H9 (cell line): ENCODE measurements at regions not wholly inside any gene's neighbourhood (a gene's known extent, or its start where the extent isn't known, plus 50 kb on each side); places are given as distances from the start of the nearest gene placed in this dataset.

Experiments used
- DNase-seq: peaks from one replicate; pipeline ENCODE4 v3.0.0-alpha.2; 2017
- H2AFZ ChIP-seq: one replicate; pipeline ENCODE4 v1.6.1; 2013; ENCODE audit warnings: mild to moderate bottlenecking, low read length, control low read depth, moderate library complexity
- H2AK5ac ChIP-seq: 2 replicates; pipeline ENCODE4 v1.6.1; 2013; ENCODE audit warnings: low read length, control low read depth, mixed read lengths; ENCODE audit not compliant: insufficient read length
- H2BK120ac ChIP-seq: one replicate; pipeline ENCODE4 v1.6.1; 2013; ENCODE audit warnings: low read depth, mild to moderate bottlenecking, low read length, control low read depth, inconsistent platforms; ENCODE audit not compliant: poor library complexity, severe bottlenecking
- H2BK12ac ChIP-seq: 2 replicates; pipeline ENCODE4 v1.6.1; 2013; ENCODE audit warnings: low read length, control low read depth, mixed read lengths, low read depth; ENCODE audit not compliant: insufficient read length
- H2BK15ac ChIP-seq: 2 replicates; pipeline ENCODE4 v1.6.1; 2013; ENCODE audit warnings: low read depth, low read length, control low read depth
- H2BK20ac ChIP-seq: one replicate; pipeline ENCODE4 v1.6.1; 2013; ENCODE audit warnings: low read depth, mild to moderate bottlenecking, low read length, control low read depth, inconsistent platforms; ENCODE audit not compliant: poor library complexity, severe bottlenecking
- H2BK5ac ChIP-seq: 2 replicates; pipeline ENCODE4 v1.6.1; 2013; ENCODE audit warnings: low read length, control low read depth, mixed read lengths; ENCODE audit not compliant: insufficient read length
- H3K14ac ChIP-seq: 2 replicates; pipeline ENCODE4 v1.6.1; 2013; ENCODE audit warnings: low read length, control low read depth; ENCODE audit not compliant: insufficient read depth
- H3K18ac ChIP-seq: 2 replicates; pipeline ENCODE4 v1.6.1; 2013; ENCODE audit warnings: low read depth, mild to moderate bottlenecking, mixed read lengths, low read length, control low read depth; ENCODE audit not compliant: insufficient read length
- H3K23ac ChIP-seq: 2 replicates; pipeline ENCODE4 v1.6.1; 2013; ENCODE audit warnings: low read length, control low read depth, mixed read lengths, low read depth; ENCODE audit not compliant: insufficient read length
- H3K23me2 ChIP-seq: 2 replicates; pipeline ENCODE4 v1.6.1; 2013; ENCODE audit warnings: low read depth, mild to moderate bottlenecking, mixed read lengths, low read length, control low read depth; ENCODE audit not compliant: insufficient read length, poor library complexity, severe bottlenecking
- H3K27ac ChIP-seq: 2 replicates; pipeline ENCODE4 v1.5.1; 2013; ENCODE audit warnings: low read length, control low read depth, mixed read lengths, low read depth; ENCODE audit not compliant: insufficient read length
- H3K27me3 ChIP-seq: 2 replicates; pipeline ENCODE4 v1.6.1; 2013; ENCODE audit warnings: low read length, control low read depth, inconsistent platforms; ENCODE audit not compliant: insufficient read depth
- H3K4ac ChIP-seq: 2 replicates; pipeline ENCODE4 v1.6.1; 2013; ENCODE audit warnings: low read depth, mild to moderate bottlenecking, control low read depth, inconsistent platforms, low read length, moderate library complexity
- H3K4me1 ChIP-seq: 2 replicates; pipeline ENCODE4 v1.6.1; 2013; ENCODE audit warnings: low read length, control low read depth, inconsistent platforms; ENCODE audit not compliant: insufficient read depth
- H3K4me2 ChIP-seq: 2 replicates; pipeline ENCODE4 v1.6.1; 2013; ENCODE audit warnings: low read length, control low read depth, mixed read lengths; ENCODE audit not compliant: insufficient read length, insufficient read depth
- H3K56ac ChIP-seq: 2 replicates; pipeline ENCODE4 v1.6.1; 2013; ENCODE audit warnings: low read depth, mild to moderate bottlenecking, mixed read lengths, low read length, control low read depth; ENCODE audit not compliant: insufficient read length
- H3K79me1 ChIP-seq: 2 replicates; pipeline ENCODE4 v1.6.1; 2013; ENCODE audit warnings: low read depth, mild to moderate bottlenecking, moderate library complexity, low read length, control low read depth, inconsistent platforms; ENCODE audit not compliant: insufficient read depth, poor library complexity, severe bottlenecking
- H3K79me2 ChIP-seq: 2 replicates; pipeline ENCODE4 v1.6.1; 2013; ENCODE audit warnings: low read length, control low read depth, inconsistent platforms; ENCODE audit not compliant: insufficient read depth
- H3K9ac ChIP-seq: 2 replicates; pipeline ENCODE4 v1.6.1; 2013; ENCODE audit warnings: low read length, control low read depth, mixed read lengths; ENCODE audit not compliant: insufficient read length; ENCODE audit errors: extremely low read depth
- H3K9me3 ChIP-seq: one replicate; pipeline ENCODE4 v1.6.1; 2013; ENCODE audit warnings: low read depth, low read length, inconsistent platforms; ENCODE audit not compliant: control insufficient read depth
- H3T11ph ChIP-seq: one replicate; pipeline ENCODE4 v1.6.1; 2013; ENCODE audit warnings: mild to moderate bottlenecking, low read length, control low read depth, inconsistent platforms
- H4K20me1 ChIP-seq: one replicate; pipeline ENCODE4 v1.6.1; 2013; ENCODE audit not compliant: control insufficient read depth, insufficient read length, insufficient read depth
- H4K5ac ChIP-seq: 2 replicates; pipeline ENCODE4 v1.6.1; 2013; ENCODE audit warnings: low read depth, mild to moderate bottlenecking, mixed read lengths, low read length, control low read depth; ENCODE audit not compliant: insufficient read length
- H4K8ac ChIP-seq: replicated peaks from 2 replicates; pipeline ENCODE4 v1.6.1; 2013; ENCODE audit warnings: low read length, control low read depth, mixed read lengths, low read depth; ENCODE audit not compliant: insufficient read length
- H4K91ac ChIP-seq: 2 replicates; pipeline ENCODE4 v1.6.1; 2013; ENCODE audit warnings: low read depth, mild to moderate bottlenecking, moderate library complexity, mixed read lengths, low read length, control low read depth; ENCODE audit not compliant: insufficient read length
- H3K27ac Mint-ChIP-seq, 3 experiments: 2 replicates in 2 of 3; 3 replicates in 1 of 3; pipeline ENCODE4 v1.8.0; 2020 to 2021; ENCODE audit warnings: mixed read lengths in 3 of 3, mild to moderate bottlenecking in 1 of 3, moderate library complexity in 1 of 3
- H3K27me3 Mint-ChIP-seq: 2 replicates; pipeline ENCODE4 v1.8.0; 2021; ENCODE audit warnings: low read depth, mild to moderate bottlenecking, moderate library complexity, mixed read lengths
- H3K36me3 Mint-ChIP-seq, 3 experiments: 2 replicates in 2 of 3; 3 replicates in 1 of 3; pipeline ENCODE4 v1.8.0; 2020 to 2021; ENCODE audit warnings: low read depth in 3 of 3, mixed read lengths in 3 of 3; ENCODE audit not compliant: insufficient read depth in 1 of 3
- H3K4me1 Mint-ChIP-seq, 2 experiments: 2 replicates each; pipeline ENCODE4 v1.8.0; 2020; ENCODE audit warnings: mixed read lengths in 2 of 2
- H3K4me3 Mint-ChIP-seq, 2 experiments: 2 replicates in 1 of 2; 3 replicates in 1 of 2; pipeline ENCODE4 v1.8.0; 2020 to 2021; ENCODE audit warnings: mild to moderate bottlenecking in 2 of 2, mixed read lengths in 2 of 2, moderate library complexity in 1 of 2
- H3K9me3 Mint-ChIP-seq, 2 experiments: 2 replicates in 1 of 2; 3 replicates in 1 of 2; pipeline ENCODE4 v1.8.0; 2020; ENCODE audit warnings: mild to moderate bottlenecking in 2 of 2, mixed read lengths in 2 of 2, moderate library complexity in 1 of 2
- CTCF ChIP-seq: fragments of 200-600 bp; sonication (generic); conservative IDR thresholded peaks from 3 replicates; pipeline ENCODE4 v1.8.0; 2021; ENCODE audit warnings: antibody characterized with exemption, mild to moderate bottlenecking

GRCh38 chr1:199383793-199384192 is 643.7 kb upstream of the NR5A2 start:
- no peak for DNase-seq
- Mint-ChIP-seq H3K9me3 (no peaks in the 10 kb centered on the region), H3K27ac (no peak overlapping the region), H3K27me3 (no peaks in the 10 kb centered on the region), H3K4me3 (no peak overlapping the region), H3K4me1 (no peaks in the 10 kb centered on the region), H3K36me3 (no peaks in the 10 kb centered on the region)
- Histone ChIP-seq H3K9me3 (no peaks in the 10 kb centered on the region), H3K23ac (no peak overlapping the region), H3K14ac (no peak overlapping the region), H3K4ac (no peak overlapping the region), H2BK120ac (no peak overlapping the region), H3K4me2 (no peak overlapping the region), H4K8ac (no peak overlapping the region), H3K79me2 (no peaks in the 10 kb centered on the region), H3K4me1 (no peaks in the 10 kb centered on the region), H2BK20ac (no peak overlapping the region), H3K79me1 (no peaks in the 10 kb centered on the region), H2AFZ (no peak overlapping the region), H2AK5ac (no peak overlapping the region), H3T11ph (no peak overlapping the region), H4K5ac (no peak overlapping the region), H4K20me1 (no peaks in the 10 kb centered on the region), H3K27me3 (no peaks in the 10 kb centered on the region), H3K18ac (no peak overlapping the region), H4K91ac (no peak overlapping the region), H3K27ac (no peak overlapping the region), H3K9ac (no peak overlapping the region), H2BK15ac (no peak overlapping the region), H3K56ac (no peak overlapping the region), H3K23me2 (no peaks in the 10 kb centered on the region), H2BK5ac (no peak overlapping the region), H2BK12ac (no peak overlapping the region)
- no peak for TF ChIP-seq CTCF
